SK-N-SH (cell line): ENCODE measurements at regions not wholly inside any gene's neighbourhood (a gene's known extent, or its start where the extent isn't known, plus 50 kb on each side); places are given as distances from the start of the nearest gene placed in this dataset.

ENCODE experiments used
- CTCF ChIA-PET: fragments of 300-600, 350-600 bp; formaldehyde crosslinking; extraction: SDS; loops from one replicate; lab custom pipeline; 2021; lab: Yijun Ruan, JAX
- POLR2A ChIA-PET: fragments of 350-600 bp; sonication (Branson Sonifier 250); formaldehyde crosslinking; extraction: SDS; loops from one replicate; lab custom pipeline; 2020; ENCODE audit warnings: antibody characterized with exemption, inconsistent platforms; lab: Yijun Ruan, JAX
- DNase-seq: peaks from one replicate; pipeline ENCODE4 v3.0.0; 2012
- H2AFZ ChIP-seq: fragments of 200-600 bp; sonication (generic); 2 replicates; pipeline ENCODE4 v1.8.1; 2016; ENCODE audit warnings: antibody characterized with exemption, mild to moderate bottlenecking, low read depth
- H3F3A ChIP-seq: fragments of 200-600 bp; sonication (generic); replicated peaks from 2 replicates; pipeline ENCODE3; 2016; ENCODE audit warnings: antibody characterized with exemption, mild to moderate bottlenecking; ENCODE audit not compliant: insufficient read depth
- H3K27ac ChIP-seq, 2 experiments: fragments of 200-500 bp in 1 of 2; fragments of 200-600 bp in 1 of 2; sonication (Bioruptor generic) in 1 of 2; sonication (generic), shearing (Covaris generic) in 1 of 2; 2 replicates each; pipeline versions ENCODE4 v1.5.1 to v1.6.1; 2014 to 2016; ENCODE audit warnings: low read depth in 2 of 2, inconsistent platforms in 1 of 2, low read length in 1 of 2, mild to moderate bottlenecking in 1 of 2, mixed read lengths in 1 of 2
- H3K27me3 ChIP-seq: fragments of 200-600 bp; sonication (generic), shearing (Covaris generic); 2 replicates; pipeline ENCODE4 v1.6.1; 2016; ENCODE audit warnings: mixed run types; ENCODE audit not compliant: insufficient read depth
- H3K36me3 ChIP-seq, 2 experiments: fragments of 200-500 bp in 1 of 2; fragments of 200-600 bp in 1 of 2; sonication (Bioruptor generic) in 1 of 2; sonication (generic) in 1 of 2; replicated peaks in 1 of 2; 2 replicates each; pipeline versions ENCODE3 to v1.5.1; 2014 to 2016; ENCODE audit warnings: low read length in 1 of 2, mild to moderate bottlenecking in 1 of 2; ENCODE audit not compliant: insufficient read depth in 2 of 2, control insufficient read depth in 1 of 2
- H3K4me1 ChIP-seq, 2 experiments: fragments of 200-500 bp in 1 of 2; fragments of 200-600 bp in 1 of 2; sonication (Bioruptor generic) in 1 of 2; sonication (generic), shearing (Covaris generic) in 1 of 2; 2 replicates each; pipeline versions ENCODE4 v1.5.1 to v1.6.1; 2014 to 2016; ENCODE audit warnings: low read depth in 1 of 2, low read length in 1 of 2, mixed run types in 1 of 2; ENCODE audit not compliant: insufficient read depth in 2 of 2, control insufficient read depth in 1 of 2
- H3K4me2 ChIP-seq: fragments of 200-600 bp; sonication (generic), shearing (Covaris generic); 2 replicates; pipeline ENCODE4 v1.6.1; 2017; ENCODE audit warnings: mixed run types
- H3K4me3 ChIP-seq, 2 experiments: fragments of 200-500 bp in 1 of 2; fragments of 200-600 bp in 1 of 2; sonication (Bioruptor generic) in 1 of 2; sonication (generic), shearing (Covaris generic) in 1 of 2; 2 replicates each; pipeline versions ENCODE4 v1.5.1 to v1.8.1; 2014 to 2016; ENCODE audit warnings: low read depth in 2 of 2, inconsistent platforms in 1 of 2, low read length in 1 of 2, mild to moderate bottlenecking in 1 of 2, mixed read lengths in 1 of 2, moderate library complexity in 1 of 2
- H3K79me2 ChIP-seq: fragments of 200-600 bp; sonication (generic); 2 replicates; pipeline ENCODE4 v1.8.1; 2017; ENCODE audit warnings: mild to moderate bottlenecking; ENCODE audit not compliant: insufficient read depth
- H3K9ac ChIP-seq: fragments of 200-600 bp; sonication (generic); 2 replicates; pipeline ENCODE4 v1.6.1; 2017; ENCODE audit warnings: mixed run types
- H3K9me2 ChIP-seq: fragments of 200-600 bp; sonication (generic); 2 replicates; pipeline ENCODE4 v1.6.1; 2017; ENCODE audit warnings: mixed run types
- H3K9me3 ChIP-seq: fragments of 200-600 bp; sonication (generic); 2 replicates; pipeline ENCODE4 v1.6.1; 2017; ENCODE audit warnings: mixed run types, mild to moderate bottlenecking, moderate library complexity
- H4K20me1 ChIP-seq: fragments of 200-600 bp; sonication (generic); 2 replicates; pipeline ENCODE4 v1.6.1; 2017; ENCODE audit warnings: mild to moderate bottlenecking, mixed run types; ENCODE audit not compliant: insufficient read depth
- CHD2 ChIP-seq: fragments of 150-350 bp; IDR thresholded peaks from 2 replicates; pipeline ENCODE4 v1.6.1; 2018; ENCODE audit warnings: low read length; ENCODE audit not compliant: partially characterized antibody
- JUND ChIP-seq: IDR thresholded peaks from 2 replicates; pipeline ENCODE4 v1.4.0; 2012
- MXI1 ChIP-seq: IDR thresholded peaks from 2 replicates; pipeline ENCODE4 v1.6.1; 2012; ENCODE audit warnings: mild to moderate bottlenecking, low read depth, low read length, improper control_type of control experiment
- POLR2AphosphoS5 ChIP-seq: IDR thresholded peaks from 2 replicates; pipeline ENCODE4 v1.6.1; 2012; ENCODE audit warnings: low read depth, low read length
- SMC3 ChIP-seq: IDR thresholded peaks from 2 replicates; pipeline ENCODE4 v1.6.1; 2012; ENCODE audit warnings: low read depth, low read length, improper control_type of control experiment
- TAF1 ChIP-seq: IDR thresholded peaks from 2 replicates; pipeline ENCODE4 v1.6.1; 2012; ENCODE audit warnings: low read depth, mild to moderate bottlenecking, low read length, moderate library complexity, borderline replicate concordance
- TEAD4 ChIP-seq: IDR thresholded peaks from 2 replicates; pipeline ENCODE4 v1.4.0; 2012; ENCODE audit warnings: mild to moderate bottlenecking, borderline replicate concordance; ENCODE audit not compliant: insufficient read depth
- WGBS: methylation state at CpG from one replicate; pipeline ENCODE4 v1.1.6; 2017; ENCODE audit warnings: low lambda C conversion rate; 5-methylcytosine and 5-hydroxymethylcytosine counted together
- TF ChIP-seq, protein P1 (sequence below): fragments of 200-600 bp; sonication (generic); IDR thresholded peaks from 2 replicates; pipeline ENCODE4 v1.6.1; 2017; ENCODE audit warnings: antibody characterized with exemption, mild to moderate bottlenecking, moderate library complexity
- TF ChIP-seq, protein P2 (sequence below): IDR thresholded peaks from 2 replicates; pipeline ENCODE4 v1.4.0; 2012; ENCODE audit warnings: low read depth
- TF ChIP-seq, protein P3 (sequence below): fragments of 150-350 bp; IDR thresholded peaks from 2 replicates; pipeline ENCODE4 v1.6.1; 2016; ENCODE audit warnings: mild to moderate bottlenecking, low read depth, low read length
- TF ChIP-seq, protein P4 (sequence below): IDR thresholded peaks from 2 replicates; pipeline ENCODE4 v1.4.0; 2012; ENCODE audit warnings: low read depth, borderline replicate concordance
- TF ChIP-seq, protein P5 (sequence below): IDR thresholded peaks from 2 replicates; pipeline ENCODE4 v1.4.0; 2012; ENCODE audit warnings: low read depth, borderline replicate concordance
- TF ChIP-seq, protein P6 (sequence below): IDR thresholded peaks from 2 replicates; pipeline ENCODE4; 2012

DNA sequence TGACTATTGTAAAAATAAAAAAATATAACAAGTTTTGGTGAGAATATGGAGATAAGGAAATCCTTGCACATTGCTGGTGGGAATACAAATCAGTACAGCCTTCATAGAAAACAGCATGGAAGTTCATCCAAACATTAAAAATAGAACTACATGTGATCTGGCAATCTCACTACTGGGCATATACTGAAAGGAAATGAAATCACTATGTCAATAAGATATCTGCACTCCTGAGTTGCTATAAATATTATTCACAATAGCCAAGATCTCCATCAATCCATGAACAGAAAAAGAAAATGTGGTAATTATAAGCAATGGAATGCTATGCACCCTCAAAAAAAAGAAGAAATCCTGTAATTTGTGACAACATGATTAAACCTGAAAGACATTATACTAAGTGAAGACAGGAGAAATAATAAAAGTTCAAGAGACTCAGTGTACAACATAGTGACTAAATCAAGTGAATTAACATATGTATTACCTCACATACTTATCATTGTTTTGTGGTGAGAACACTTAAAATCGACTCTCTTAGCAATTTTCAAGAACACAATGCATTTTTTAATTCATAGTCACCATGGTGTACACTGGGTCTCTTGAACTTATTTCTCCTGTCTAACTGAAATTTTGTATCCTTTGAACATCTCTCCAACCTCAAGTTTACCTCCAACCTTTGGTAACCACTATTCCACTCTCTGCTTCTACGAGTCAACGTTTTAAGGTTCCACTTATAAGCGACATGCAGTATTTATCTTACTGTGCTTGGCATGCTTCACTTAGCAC, 1703.7 kb upstream of the AGA start:
- Histone ChIP-seq H3K27ac (no peak overlapping the region), H3K36me3 (no peaks in the 10 kb centered on the region), H3K4me3 (no peak overlapping the region), H3K4me2 (no peak overlapping the region), H3K4me1 (no peaks in the 10 kb centered on the region), H3K9me3 (no peaks in the 10 kb centered on the region), H3K79me2 (no peaks in the 10 kb centered on the region), H2AFZ (no peak overlapping the region), H3K9me2 (no peaks in the 10 kb centered on the region), H4K20me1 (no peaks in the 10 kb centered on the region), H3F3A (no peaks in the 10 kb centered on the region), H3K27me3 (no peaks in the 10 kb centered on the region), H3K9ac (no peak overlapping the region)
- DNase-seq = no peak
- POLR2A ChIA-PET = no interaction called here
- WGBS = 3% methylated on average over 4 of the region's 4 CpGs
- TF ChIP-seq, protein P1, sequence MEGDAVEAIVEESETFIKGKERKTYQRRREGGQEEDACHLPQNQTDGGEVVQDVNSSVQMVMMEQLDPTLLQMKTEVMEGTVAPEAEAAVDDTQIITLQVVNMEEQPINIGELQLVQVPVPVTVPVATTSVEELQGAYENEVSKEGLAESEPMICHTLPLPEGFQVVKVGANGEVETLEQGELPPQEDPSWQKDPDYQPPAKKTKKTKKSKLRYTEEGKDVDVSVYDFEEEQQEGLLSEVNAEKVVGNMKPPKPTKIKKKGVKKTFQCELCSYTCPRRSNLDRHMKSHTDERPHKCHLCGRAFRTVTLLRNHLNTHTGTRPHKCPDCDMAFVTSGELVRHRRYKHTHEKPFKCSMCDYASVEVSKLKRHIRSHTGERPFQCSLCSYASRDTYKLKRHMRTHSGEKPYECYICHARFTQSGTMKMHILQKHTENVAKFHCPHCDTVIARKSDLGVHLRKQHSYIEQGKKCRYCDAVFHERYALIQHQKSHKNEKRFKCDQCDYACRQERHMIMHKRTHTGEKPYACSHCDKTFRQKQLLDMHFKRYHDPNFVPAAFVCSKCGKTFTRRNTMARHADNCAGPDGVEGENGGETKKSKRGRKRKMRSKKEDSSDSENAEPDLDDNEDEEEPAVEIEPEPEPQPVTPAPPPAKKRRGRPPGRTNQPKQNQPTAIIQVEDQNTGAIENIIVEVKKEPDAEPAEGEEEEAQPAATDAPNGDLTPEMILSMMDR = no peak
- TF ChIP-seq, protein P2, sequence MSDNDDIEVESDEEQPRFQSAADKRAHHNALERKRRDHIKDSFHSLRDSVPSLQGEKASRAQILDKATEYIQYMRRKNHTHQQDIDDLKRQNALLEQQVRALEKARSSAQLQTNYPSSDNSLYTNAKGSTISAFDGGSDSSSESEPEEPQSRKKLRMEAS = no peak
- TF ChIP-seq JUND (no peak), POLR2AphosphoS5 (no peak), CHD2 (no peak), SMC3 (no peak), TEAD4 (no peak), MXI1 (no peak), TAF1 (no peak)
- TF ChIP-seq, protein P3, sequence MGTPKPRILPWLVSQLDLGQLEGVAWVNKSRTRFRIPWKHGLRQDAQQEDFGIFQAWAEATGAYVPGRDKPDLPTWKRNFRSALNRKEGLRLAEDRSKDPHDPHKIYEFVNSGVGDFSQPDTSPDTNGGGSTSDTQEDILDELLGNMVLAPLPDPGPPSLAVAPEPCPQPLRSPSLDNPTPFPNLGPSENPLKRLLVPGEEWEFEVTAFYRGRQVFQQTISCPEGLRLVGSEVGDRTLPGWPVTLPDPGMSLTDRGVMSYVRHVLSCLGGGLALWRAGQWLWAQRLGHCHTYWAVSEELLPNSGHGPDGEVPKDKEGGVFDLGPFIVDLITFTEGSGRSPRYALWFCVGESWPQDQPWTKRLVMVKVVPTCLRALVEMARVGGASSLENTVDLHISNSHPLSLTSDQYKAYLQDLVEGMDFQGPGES = no peak
- TF ChIP-seq, protein P4, sequence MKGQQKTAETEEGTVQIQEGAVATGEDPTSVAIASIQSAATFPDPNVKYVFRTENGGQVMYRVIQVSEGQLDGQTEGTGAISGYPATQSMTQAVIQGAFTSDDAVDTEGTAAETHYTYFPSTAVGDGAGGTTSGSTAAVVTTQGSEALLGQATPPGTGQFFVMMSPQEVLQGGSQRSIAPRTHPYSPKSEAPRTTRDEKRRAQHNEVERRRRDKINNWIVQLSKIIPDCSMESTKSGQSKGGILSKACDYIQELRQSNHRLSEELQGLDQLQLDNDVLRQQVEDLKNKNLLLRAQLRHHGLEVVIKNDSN = no peak
- TF ChIP-seq, protein P5, sequence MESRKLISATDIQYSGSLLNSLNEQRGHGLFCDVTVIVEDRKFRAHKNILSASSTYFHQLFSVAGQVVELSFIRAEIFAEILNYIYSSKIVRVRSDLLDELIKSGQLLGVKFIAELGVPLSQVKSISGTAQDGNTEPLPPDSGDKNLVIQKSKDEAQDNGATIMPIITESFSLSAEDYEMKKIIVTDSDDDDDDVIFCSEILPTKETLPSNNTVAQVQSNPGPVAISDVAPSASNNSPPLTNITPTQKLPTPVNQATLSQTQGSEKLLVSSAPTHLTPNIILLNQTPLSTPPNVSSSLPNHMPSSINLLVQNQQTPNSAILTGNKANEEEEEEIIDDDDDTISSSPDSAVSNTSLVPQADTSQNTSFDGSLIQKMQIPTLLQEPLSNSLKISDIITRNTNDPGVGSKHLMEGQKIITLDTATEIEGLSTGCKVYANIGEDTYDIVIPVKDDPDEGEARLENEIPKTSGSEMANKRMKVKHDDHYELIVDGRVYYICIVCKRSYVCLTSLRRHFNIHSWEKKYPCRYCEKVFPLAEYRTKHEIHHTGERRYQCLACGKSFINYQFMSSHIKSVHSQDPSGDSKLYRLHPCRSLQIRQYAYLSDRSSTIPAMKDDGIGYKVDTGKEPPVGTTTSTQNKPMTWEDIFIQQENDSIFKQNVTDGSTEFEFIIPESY = no peak
- TF ChIP-seq, protein P6, sequence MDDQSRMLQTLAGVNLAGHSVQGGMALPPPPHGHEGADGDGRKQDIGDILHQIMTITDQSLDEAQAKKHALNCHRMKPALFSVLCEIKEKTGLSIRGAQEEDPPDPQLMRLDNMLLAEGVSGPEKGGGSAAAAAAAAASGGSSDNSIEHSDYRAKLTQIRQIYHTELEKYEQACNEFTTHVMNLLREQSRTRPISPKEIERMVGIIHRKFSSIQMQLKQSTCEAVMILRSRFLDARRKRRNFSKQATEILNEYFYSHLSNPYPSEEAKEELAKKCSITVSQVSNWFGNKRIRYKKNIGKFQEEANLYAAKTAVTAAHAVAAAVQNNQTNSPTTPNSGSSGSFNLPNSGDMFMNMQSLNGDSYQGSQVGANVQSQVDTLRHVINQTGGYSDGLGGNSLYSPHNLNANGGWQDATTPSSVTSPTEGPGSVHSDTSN = no peak
- CTCF ChIA-PET = no interaction called here
